ENCODE measurements at regions not wholly inside any gene's neighbourhood (a gene's known extent, or its start where the extent isn't known, plus 50 kb on each side); places are given as distances from the start of the nearest gene placed in this dataset.

GRCh38 chr6:87914637-87915395 lies 132.8 kb upstream of the SPACA1 start:
- Histone ChIP-seq H3K9me3 (replicated peaks; ENCODE audit: control insufficient read depth, insufficient read depth, low read length) (no peaks in the 10 kb centered on the region), H3K4me3 (replicated peaks in 1 of 3; ENCODE audit: insufficient read depth in 1 of 3, low read depth in 1 of 3, low read length in 3 of 3) (no peak overlapping the region), H4K20me1 (replicated peaks; ENCODE audit: control insufficient read depth, extremely low read depth, insufficient read depth, low read length) (no peaks in the 10 kb centered on the region), H3K27me3 (ENCODE audit: control insufficient read depth in 2 of 2, insufficient read depth in 2 of 2, low read length in 2 of 2) (peaks cover 0 to 4% of the 10 kb centered on the region in 2 experiments), H3K4me1 (ENCODE audit: control insufficient read depth, extremely low read depth, insufficient read depth, low read length) (peaks cover 2% of the 10 kb centered on the region), H3K4me2 (ENCODE audit: insufficient read depth, low read length) (no peak overlapping the region), H3K9me1 (replicated peaks; ENCODE audit: control insufficient read depth, extremely low read depth, insufficient read depth, low read length) (no peaks in the 10 kb centered on the region), H3K27ac (ENCODE audit: insufficient read depth, low read depth, low read length) (no peak overlapping the region), H3K36me3 (ENCODE audit: control insufficient read depth in 2 of 2, extremely low read depth in 1 of 2, insufficient read depth in 2 of 2, low read length in 2 of 2) (no peaks in the 10 kb centered on the region), H2AFZ (ENCODE audit: low read depth, low read length) (no peak overlapping the region), H3K79me2 (ENCODE audit: control insufficient read depth, insufficient read depth, low read length) (no peaks in the 10 kb centered on the region), H3K9ac (replicated peaks; ENCODE audit: extremely low read depth, insufficient read depth, low read length) (no peak overlapping the region)
- POLR2A ChIA-PET: no interaction called here
- DNase-seq (ENCODE audit: low read depth, low spot score) (no peak), FAIRE-seq (no peak)
- CTCF ChIA-PET: no interaction called here
- BruUV-seq (replicated peaks): no TSS peak
- no peak for TF ChIP-seq FOS (IDR thresholded peaks at IDR 0.05; ENCODE audit: borderline replicate concordance, insufficient read depth, low read length)
- TF ChIP-seq MYC (IDR thresholded peaks at IDR 0.05; ENCODE audit: low read depth, low read length): no peak
- no peak for TF ChIP-seq POLR2A (IDR thresholded peaks at IDR 0.05; ENCODE audit: low read depth, low read length)
- intact Hi-C loops (cut with micrococcal nuclease): loop anchor here (10.0 kb wide), 1 partner anchor 520 kb away; no protein-coding TSS in a partner anchor
- dilution Hi-C loops (cut with MboI; ENCODE audit: extremely low pct_ligation_motif_present, low sequenced_read_pairs): no loop called here

GRCh38 chr6:87913974-87914373 lies 133.7 kb upstream of the SPACA1 start:
- BruUV-seq (replicated peaks): no TSS peak
- Histone ChIP-seq H3K4me3 (replicated peaks in 1 of 3; ENCODE audit: insufficient read depth in 1 of 3, low read depth in 1 of 3, low read length in 3 of 3) (no peak overlapping the region), H3K9me3 (replicated peaks; ENCODE audit: control insufficient read depth, insufficient read depth, low read length) (no peaks in the 10 kb centered on the region), H2AFZ (ENCODE audit: low read depth, low read length) (no peak overlapping the region), H3K4me2 (ENCODE audit: insufficient read depth, low read length) (no peak overlapping the region), H3K27ac (ENCODE audit: insufficient read depth, low read depth, low read length) (no peak overlapping the region), H3K36me3 (ENCODE audit: control insufficient read depth in 2 of 2, extremely low read depth in 1 of 2, insufficient read depth in 2 of 2, low read length in 2 of 2) (no peaks in the 10 kb centered on the region), H3K9ac (replicated peaks; ENCODE audit: extremely low read depth, insufficient read depth, low read length) (no peak overlapping the region), H3K27me3 (ENCODE audit: control insufficient read depth in 2 of 2, insufficient read depth in 2 of 2, low read length in 2 of 2) (no peaks in the 10 kb centered on the region), H3K9me1 (replicated peaks; ENCODE audit: control insufficient read depth, extremely low read depth, insufficient read depth, low read length) (no peaks in the 10 kb centered on the region), H4K20me1 (replicated peaks; ENCODE audit: control insufficient read depth, extremely low read depth, insufficient read depth, low read length) (no peaks in the 10 kb centered on the region), H3K79me2 (ENCODE audit: control insufficient read depth, insufficient read depth, low read length) (no peaks in the 10 kb centered on the region), H3K4me1 (ENCODE audit: control insufficient read depth, extremely low read depth, insufficient read depth, low read length) (peaks cover 10% of the 10 kb centered on the region)
- TF ChIP-seq CTCF (IDR thresholded peaks at IDR 0.05; ENCODE audit: extremely low read depth in 1 of 2, insufficient read depth in 1 of 2, low read depth in 1 of 2, low read length in 2 of 2) (no peak), JUN (IDR thresholded peaks at IDR 0.05; ENCODE audit: borderline replicate concordance, insufficient read depth, insufficient read length, low read depth) (no peak), GATA2 (IDR thresholded peaks at IDR 0.05; ENCODE audit: insufficient read depth, insufficient read length, low read depth, low read length) (no peak), POLR2A (IDR thresholded peaks at IDR 0.05; ENCODE audit: low read depth, low read length) (no peak), MAX (IDR thresholded peaks at IDR 0.05; ENCODE audit: insufficient read depth, insufficient read length) (no peak), POLR2AphosphoS5 (IDR thresholded peaks at IDR 0.05; ENCODE audit: insufficient read depth, low read depth, low read length) (no peak), FOS (IDR thresholded peaks at IDR 0.05; ENCODE audit: borderline replicate concordance, insufficient read depth, low read length) (no peak), EZH2 (IDR thresholded peaks at IDR 0.05; ENCODE audit: borderline replicate concordance, low read depth, low read length, severe bottlenecking) (no peak), MYC (IDR thresholded peaks at IDR 0.05; ENCODE audit: low read depth, low read length) (no peak)
- dilution Hi-C loops (cut with MboI; ENCODE audit: extremely low pct_ligation_motif_present, low sequenced_read_pairs) (no loop called here), intact Hi-C loops (cut with micrococcal nuclease) (loop anchor here (10.0 kb wide), 1 partner anchor 519 kb away; no protein-coding TSS in a partner anchor)
- DNase-seq (ENCODE audit: low read depth, low spot score): no peak
- POLR2A ChIA-PET: no interaction called here
- FAIRE-seq: no peak
- CTCF ChIA-PET: interaction anchor here (1.1 kb wide), 1 partner anchor 16 kb away, joined by 4 read pairs; no protein-coding TSS in a partner anchor
